DMS114 treated with DMSO at 0.1 percent for 48 hours (cell line): ENCODE measurements at regions not wholly inside any gene's neighbourhood (a gene's known extent, or its start where the extent isn't known, plus 50 kb on each side); places are given as distances from the start of the nearest gene placed in this dataset.
"Not testable (repeated sequence)": the region's sequence is repeated elsewhere in the genome, so short reads cannot be mapped to it uniquely, and the experiment has no call there.

Experiments used
- DNase-seq: peaks from one replicate; lab custom pipeline; 2025; ENCODE audit not compliant: unreplicated experiment; lab: John Stamatoyannopoulos, UW

GRCh38 chr16:88185406-88185805 is 197.4 kb upstream of the ZNF469 start:
- not testable (repeated sequence) for DNase-seq

GRCh38 chr16:88185976-88186888 is 196.5 kb upstream of the ZNF469 start:
- DNase-seq = not testable (repeated sequence)

GRCh38 chr16:88186889-88187870 is 195.6 kb upstream of the ZNF469 start:
- not testable (repeated sequence) for DNase-seq

GRCh38 chr16:88188171-88188895 is 194.4 kb upstream of the ZNF469 start:
- DNase-seq = not testable (repeated sequence)

GRCh38 chr16:88190592-88191095 is 192.1 kb upstream of the ZNF469 start:
- not testable (repeated sequence) for DNase-seq

GRCh38 chr16:88191168-88191567 is 191.6 kb upstream of the ZNF469 start:
- not testable (repeated sequence) for DNase-seq

GRCh38 chr16:88192601-88193000 is 190.2 kb upstream of the ZNF469 start:
- DNase-seq = no peak

- DNase-seq = peak; percentile 9
Observed at GRCh38 chr16:88193706-88194396, 188.9 kb upstream of the ZNF469 start.

GRCh38 chr16:88194397-88195268 is 188.1 kb upstream of the ZNF469 start:
- no peak for DNase-seq

- no peak for DNase-seq
Observed at GRCh38 chr16:88195269-88195705, 187.5 kb upstream of the ZNF469 start.

GRCh38 chr16:88195911-88196465 is 186.8 kb upstream of the ZNF469 start:
- no peak for DNase-seq

- DNase-seq = no peak
Observed at GRCh38 chr16:88196471-88197400, 186.0 kb upstream of the ZNF469 start.

GRCh38 chr16:88197481-88198456 is 185.0 kb upstream of the ZNF469 start:
- DNase-seq = no peak

- DNase-seq = not testable (repeated sequence)
Observed at GRCh38 chr16:88198457-88199295, 184.1 kb upstream of the ZNF469 start.
